RPMI8226 (cell line): ENCODE measurements at regions not wholly inside any gene's neighbourhood (a gene's known extent, or its start where the extent isn't known, plus 50 kb on each side); places are given as distances from the start of the nearest gene placed in this dataset.

Experiments
- DNase-seq: peaks from one replicate; pipeline ENCODE4 v3.0.0-alpha.2; 2015

DNA sequence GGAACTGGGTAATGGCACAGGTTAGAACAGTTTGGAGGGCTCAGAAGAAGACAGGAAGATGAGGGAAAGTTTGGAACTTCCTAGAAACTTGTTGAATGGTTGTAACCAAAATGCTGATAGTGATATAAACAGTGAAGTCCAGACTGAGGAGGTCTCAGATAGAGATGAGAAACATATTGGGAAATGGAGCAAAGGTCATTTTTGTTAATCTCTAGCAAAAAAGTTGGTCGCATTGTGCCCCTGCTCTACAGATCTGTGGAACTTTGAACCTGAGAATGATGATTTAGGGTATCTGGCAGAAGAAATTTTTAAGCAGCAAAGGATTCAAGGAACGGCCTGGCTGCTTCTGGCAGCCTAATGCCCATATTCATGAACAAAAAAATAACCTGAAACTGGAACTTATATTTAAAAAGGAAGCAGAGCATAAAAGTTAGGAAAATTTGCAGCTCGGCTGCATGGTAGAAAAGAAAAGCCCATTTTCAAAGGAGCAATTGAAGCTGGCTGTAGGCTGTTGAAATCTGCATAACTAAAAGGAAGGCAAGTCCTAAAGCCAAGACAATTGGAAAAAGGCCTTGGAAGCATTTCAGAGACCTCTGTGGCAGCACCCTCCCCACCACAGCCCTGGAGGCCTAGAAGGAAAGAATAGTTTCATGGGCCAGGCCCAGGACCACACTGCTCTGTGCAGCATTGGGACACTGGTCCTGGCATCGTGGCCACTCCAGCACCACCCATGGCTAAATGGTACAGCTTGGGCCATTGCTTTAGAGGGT lies 182.6 kb upstream of the CD96 start:
- DNase-seq = no peak

DNA sequence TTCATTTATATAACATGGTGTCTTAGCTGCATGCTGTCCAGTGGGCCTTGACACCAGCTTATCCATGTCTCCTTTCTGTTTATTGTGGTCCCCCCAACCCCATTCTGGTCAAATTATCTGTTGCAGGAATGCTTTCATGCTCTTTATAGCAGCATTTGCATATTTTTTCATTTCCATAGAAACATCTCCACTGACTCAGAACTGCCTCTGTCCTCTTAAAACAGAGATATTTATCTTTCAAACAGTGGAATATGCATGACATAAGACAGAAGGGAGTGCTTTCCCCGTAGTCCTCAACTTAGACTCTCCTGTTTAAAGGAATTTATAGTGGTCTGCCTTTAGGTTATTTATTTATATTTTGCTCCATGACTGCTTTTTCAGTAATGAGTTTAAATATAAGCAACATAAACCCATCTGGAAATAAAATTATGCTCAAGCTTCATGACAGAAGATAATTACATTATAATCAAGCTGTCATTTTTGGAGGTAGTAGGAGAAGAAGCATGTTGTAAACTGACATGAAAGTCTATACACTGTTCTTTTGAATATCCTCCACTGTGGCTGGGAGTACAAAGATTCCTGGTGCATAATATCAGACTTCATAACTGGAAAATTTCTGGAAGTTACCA lies 179.5 kb upstream of the CD96 start:
- no peak for DNase-seq

DNA sequence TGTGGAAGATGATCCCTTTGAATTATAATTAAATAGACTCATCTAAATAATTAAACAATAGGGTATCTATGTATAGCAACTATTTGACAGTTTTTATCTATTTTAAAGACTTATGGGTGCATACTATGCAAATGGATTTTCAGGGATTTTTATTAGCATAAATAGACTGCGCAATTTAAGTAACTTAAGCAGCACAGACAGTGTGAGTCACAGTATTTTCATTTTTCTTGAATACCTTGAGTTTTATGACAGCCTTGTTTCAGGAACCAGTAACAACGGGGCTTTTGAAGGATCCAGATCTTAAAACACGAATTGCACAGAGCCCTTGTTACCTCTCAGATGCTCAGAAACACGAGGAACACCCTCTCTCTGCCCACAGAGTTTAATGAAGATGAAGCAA lies 175.5 kb upstream of the CD96 start:
- DNase-seq = no peak

DNA sequence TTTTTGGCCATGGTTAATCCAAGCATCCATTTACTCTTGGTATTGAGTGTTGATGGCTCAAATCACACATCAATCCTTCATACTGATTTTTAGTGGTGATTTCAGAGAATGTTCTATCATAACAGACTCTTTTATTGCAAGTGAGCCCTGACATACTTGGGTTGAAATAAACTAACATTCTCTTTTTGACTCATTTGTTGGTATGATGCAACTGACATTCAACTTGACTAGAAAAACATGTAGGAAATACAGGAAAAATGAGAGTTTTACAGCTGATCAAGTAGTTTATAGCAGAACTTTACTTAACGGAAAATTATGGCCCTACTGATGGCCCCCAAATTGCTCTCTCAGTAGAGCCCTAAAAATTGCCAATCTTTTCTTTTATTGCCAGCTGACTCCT lies 173.9 kb upstream of the CD96 start:
- no peak for DNase-seq

DNA sequence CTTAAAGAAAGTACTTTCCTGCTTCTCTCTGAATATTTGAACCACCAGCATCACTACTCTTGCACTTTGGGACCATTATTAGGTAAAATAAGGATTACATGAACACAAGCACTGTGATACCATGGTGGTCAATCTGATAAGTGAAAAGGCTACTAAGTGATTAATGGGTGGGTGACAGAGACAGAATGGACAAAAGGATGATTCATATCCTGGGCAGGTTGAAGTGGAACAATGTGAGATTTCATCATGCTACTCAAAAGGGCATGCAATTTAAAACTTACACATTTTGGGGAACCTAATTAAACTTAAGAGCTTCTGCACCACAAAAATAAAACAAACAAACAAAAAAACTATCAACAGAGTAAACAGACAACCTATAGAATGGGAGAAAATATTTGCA lies 172.0 kb upstream of the CD96 start:
- DNase-seq = no peak

DNA sequence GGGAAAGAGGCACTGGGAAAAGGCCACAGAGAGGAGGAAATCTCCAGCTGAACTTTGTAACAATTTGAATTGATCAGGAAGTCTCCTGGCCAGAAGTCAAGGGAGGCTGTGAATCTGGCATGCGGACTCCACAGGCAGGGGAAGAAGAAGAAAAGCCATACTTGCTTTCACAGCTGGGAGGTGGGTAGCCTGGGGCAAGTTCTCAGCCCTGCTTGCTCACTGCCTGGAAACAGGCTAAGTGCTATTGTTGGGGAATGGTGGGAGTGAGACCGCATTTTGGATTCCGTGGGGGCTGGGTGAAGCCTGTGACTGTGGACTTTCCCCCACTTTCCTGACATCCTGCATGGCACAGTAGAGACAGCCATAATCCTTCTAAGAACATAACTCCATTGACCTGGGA lies 168.8 kb upstream of the CD96 start:
- DNase-seq = no peak

DNA sequence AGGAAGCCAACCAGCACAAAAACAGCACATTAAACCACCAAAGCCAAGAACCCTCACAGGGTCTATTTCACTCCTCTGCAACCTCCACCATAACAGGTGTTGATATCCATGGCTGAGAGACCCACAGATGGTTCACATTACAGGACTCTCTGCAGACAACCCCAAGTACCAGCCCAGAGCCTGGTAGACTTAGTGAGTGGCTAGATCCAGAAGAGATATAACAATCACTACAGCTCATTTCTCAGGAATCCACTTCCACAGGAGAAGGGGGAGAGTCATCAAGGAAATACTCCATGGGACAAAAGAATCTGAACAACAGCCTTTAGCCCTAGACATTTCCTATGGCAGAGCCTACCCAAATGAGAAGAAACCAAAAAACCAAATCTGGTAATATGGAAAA lies 168.1 kb upstream of the CD96 start:
- no peak for DNase-seq

DNA sequence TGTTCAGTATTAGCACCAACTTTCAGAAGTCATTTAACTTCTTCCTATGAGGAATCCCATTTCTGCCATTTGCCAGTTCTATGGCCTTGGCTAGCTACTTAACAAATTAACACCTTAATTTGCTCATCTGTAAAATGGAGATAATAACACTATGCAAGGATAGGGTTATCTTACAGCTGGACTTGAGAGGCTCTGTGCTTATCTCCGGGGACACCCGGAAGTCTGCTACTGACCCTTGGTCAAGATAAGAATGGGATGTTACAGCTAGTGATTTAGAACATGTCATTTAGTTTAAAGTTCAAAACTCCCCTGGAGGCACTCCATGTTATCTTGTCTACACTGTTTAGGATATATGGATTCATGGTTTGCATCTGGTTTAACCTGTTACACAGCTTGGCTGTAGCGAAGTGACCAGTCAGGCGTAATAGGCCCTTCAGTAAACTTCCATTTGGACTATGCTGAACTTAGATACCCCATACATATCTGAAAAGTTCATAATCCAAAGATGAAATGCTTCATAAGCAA lies 156.0 kb upstream of the CD96 start:
- no peak for DNase-seq

DNA sequence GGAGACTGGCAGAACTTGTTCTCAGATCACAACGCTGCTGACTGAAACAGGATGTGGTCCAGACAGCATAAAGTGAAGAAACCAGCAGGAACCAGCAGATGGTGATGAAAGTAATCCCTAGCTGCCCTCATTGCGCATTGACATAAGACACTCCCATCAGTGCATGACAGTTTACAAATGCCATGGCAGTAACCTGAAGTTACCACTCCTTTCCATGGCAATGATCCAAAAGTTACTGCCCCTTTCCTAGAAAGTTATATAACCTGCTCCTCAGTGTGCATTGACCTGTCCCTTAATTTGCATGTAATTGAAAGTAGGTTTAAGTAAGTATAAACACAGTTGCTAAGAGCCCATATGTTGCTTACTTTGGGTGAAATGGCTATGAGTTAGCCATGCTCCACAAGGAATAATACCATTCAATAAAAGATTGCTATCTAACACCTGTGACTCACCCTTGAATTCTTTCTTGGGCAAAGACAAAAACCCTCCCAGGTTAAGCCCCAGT lies 149.1 kb upstream of the CD96 start:
- no peak for DNase-seq

DNA sequence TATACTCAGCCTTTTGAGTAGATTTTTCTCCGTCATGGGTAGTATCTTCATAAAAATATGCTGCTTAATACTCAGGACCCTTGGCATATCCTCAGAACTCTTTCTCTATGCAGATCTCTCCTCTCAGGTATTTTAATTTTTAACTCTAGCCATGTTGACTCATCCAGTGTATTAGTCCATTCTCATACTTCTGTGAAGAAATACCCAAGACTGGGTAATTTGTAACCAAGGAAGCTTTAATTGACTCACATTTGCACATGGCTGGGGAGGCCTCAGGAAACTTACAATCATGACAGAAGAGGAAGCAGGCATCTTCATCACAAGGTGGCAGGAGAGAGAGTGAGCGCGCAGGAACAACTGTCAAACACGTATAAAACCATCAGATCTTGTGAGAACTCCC lies 129.3 kb upstream of the CD96 start:
- no peak for DNase-seq

DNA sequence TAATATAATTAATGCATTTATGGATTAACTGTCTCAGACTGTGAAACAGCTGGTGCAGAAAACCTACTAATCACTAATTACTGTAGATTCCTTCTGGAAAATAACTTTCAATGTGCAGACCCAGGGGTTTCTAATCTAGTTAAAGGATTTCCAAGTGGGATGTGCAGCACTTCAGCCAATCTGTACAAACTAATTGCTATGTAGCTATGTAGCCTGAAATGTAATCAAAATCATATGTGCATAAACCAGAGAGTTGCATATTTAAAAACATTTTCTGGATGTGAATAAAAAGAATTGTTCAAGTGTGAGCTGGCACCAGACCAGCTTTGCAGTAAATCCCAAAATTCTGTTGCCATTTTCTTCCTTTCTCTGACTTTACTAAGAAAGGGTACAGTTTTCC lies 127.5 kb upstream of the CD96 start:
- DNase-seq = no peak

DNA sequence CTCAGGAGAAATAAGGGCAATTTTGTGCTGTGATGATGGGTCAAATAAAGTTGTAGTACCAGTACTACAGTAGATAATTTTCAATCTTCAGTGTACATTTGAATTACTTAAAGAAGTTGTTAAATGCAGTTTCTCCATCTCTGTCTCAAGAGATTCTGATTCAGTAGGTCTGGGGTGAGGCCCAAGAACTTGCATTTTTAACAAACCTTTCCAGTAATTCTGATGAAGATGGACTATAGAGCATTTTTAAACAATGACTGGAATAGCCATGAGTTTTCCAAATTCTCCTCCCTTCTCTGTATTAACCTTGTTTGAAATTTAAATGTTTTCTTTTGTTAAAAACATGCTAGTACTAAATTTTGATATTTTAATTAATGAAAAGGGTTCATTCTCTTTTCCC lies 127.0 kb upstream of the CD96 start:
- DNase-seq = no peak

DNA sequence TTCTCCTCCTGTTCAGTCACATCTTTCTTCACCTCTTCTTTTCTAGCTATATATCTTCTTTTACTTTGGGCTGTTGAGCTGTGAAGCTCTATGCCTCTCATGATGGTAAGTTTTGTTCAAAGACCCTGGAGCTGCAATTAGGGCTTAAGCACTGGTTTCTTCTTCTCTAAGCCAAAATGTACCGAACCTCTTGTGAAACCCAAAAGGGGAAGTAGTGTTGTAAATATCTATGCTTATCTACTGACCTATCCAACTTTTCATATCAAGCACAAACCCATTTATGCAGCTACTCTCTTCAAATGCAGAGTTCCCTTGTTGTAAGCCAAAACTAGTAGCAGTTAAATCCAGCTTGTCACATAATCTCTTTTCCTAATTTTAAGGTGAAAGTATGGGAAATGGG lies 123.6 kb upstream of the CD96 start:
- no peak for DNase-seq

DNA sequence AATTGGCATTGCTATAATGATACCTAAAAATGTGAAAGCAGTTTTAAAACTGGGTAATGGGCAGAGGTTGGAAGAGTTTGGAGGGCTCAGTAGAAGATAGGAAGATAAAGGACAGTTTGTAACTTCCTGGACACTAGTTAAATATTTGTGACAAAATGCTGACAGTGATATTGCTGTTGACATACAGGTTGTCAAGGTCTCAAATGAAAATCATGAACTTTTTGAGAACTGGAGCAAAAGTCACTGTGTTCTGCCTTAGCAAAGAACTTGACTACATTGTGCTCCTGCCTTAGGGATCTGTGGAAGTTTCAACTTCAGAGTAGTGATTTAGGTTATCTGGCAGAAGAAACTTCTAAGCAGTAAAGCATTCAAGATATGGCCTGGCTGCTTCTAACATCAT lies 113.7 kb upstream of the CD96 start:
- DNase-seq = no peak

DNA sequence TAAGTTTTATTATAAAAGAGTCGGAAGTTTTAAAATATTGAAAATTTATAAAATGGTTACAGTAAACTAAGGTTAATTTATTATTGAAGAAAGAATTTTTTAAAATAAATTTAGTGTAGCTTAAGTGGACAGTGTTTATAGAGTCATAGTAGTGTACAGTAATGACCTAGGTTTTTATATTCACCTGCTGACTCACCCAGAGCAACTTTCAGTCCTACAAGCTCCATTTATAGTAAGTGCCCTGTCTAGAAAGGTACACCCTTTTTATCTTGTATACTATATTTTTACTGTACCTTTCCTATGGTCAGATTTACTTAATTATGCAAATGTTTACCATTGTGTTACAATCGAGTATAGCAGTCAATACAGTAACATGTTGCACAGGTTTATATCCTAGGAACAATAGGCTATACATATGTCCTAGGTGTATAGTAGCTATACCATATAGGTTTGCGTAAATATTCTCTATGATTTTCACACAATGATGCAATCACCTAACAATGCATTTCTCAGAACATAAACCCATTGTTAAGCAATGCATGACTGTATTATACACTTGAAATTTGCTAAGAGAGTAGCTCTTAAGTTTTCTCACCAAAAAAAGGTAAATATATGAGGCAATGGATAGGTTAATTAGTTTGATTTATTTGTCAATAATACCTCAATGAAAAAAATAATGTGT lies 106.9 kb upstream of the CD96 start:
- no peak for DNase-seq

DNA sequence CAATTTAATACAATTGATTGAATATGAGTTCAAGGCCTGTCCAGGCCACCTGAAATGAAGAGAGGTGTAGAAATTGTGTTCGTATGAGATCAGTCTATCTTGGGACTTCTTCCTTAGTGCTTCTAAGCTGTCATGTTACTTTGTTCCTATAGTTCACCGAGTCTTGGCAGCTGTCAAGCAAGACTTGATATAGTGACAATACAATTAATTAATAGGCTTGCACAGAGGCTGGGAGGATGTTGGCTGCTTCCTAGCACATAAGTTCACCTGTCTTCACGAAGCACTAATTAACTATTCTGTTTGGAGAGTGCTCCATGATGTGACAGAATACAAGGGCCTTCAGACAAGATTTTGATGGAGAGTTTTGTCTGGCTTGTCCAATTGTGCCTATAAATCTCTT lies 103.7 kb upstream of the CD96 start:
- no peak for DNase-seq

DNA sequence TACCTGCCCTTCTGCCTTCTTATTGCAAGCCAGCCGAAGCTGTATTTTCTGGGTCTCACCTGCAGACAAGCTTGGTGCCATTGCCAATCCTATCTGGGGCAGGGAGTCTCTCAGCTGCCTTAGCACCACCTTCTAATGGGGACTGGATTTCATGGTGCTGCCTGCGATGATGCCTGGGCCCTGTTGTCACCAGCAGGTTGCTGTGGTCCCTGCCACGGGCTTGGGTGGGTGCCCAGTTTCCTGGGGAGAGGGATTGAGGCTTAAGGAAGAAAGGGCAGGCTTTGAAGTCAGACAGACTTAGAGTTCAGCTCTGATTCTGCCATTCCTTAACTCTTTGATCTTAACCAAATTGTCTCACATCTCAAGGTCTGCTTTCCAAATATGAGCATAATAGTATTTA lies 87.4 kb upstream of the CD96 start:
- no peak for DNase-seq

DNA sequence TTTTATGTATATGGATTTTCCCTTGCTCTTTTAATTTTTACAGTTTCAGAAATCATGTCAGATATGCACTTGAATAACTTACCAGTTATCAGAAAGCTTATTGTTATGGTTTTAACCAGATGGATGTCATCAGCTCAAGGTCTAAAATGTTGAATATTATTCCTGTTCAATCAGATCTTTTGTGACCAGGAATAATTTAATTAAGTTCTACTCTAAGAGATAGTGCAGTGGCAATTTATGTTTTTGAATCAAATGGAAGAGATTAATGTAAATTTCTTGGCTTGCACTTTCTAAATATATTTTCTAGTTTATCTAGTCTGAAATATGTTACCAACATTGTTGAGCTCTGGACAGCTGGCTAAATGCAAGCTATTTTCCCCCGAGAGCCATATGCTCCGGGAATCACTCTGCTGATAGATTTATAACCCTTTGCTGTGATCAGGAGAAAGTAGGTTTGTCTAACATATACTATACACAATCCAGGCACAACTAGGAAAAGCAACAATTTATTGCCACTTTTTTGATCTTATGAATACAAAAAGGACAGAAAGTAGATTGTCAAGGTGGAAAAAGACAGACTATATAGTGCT lies 76.8 kb upstream of the CD96 start:
- DNase-seq = no peak

DNA sequence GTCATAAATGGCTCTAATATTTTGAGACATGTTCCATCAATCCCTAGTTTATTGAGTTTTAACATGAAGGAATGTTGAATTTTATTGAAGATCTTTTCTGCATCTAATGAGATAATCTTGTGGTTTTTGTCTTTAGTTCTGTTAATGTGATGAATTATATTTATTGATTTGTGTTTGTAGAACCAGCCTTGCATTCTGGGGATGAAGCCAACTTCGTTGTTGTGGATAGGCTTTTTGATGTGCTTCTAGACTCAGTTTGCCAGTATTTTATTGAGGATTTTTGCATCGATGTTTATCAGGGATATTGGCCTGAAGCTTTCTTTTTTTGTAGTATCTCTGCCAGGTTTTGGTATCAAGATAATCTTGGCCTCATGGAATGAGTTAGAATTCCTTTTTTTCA lies 72.0 kb upstream of the CD96 start:
- no peak for DNase-seq

DNA sequence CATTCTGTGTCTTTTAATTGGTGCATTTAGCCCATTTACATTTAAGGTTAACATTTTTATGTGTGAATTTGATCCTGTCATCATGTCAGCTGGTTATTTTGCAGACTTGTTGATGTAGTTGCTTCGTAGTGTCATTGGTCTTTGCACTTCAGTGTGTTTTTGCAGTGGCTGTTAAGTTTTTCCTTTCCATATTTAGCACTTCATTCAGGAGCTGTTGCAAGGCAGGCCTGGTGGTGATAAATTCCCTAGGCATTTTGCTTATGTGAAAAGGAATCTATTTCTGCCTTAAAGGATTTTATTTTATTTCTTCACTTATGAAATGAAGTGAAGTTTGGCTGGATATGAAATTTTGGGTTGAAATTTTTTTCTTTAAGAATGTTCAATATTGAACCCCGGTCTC lies 70.2 kb upstream of the CD96 start:
- no peak for DNase-seq

DNA sequence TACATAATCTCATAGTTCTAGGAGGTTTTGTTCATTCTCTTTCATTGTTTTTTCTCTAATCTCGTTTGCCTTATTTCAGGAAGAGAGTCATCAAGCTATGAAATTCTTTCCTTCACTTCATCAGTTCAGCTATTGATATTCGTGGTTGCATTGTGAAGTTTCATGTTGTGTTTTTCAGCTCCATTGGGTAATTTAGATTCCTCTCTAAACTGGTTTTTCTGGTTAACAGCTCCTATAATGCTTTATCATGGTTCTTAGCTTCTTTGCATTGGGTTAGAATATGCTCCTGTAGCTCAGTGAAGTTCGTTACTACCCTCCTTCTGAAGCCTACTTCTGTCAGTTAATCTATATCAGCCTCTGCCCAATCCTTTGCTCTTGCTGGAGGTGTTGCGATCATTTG lies 69.4 kb upstream of the CD96 start:
- DNase-seq = no peak

DNA sequence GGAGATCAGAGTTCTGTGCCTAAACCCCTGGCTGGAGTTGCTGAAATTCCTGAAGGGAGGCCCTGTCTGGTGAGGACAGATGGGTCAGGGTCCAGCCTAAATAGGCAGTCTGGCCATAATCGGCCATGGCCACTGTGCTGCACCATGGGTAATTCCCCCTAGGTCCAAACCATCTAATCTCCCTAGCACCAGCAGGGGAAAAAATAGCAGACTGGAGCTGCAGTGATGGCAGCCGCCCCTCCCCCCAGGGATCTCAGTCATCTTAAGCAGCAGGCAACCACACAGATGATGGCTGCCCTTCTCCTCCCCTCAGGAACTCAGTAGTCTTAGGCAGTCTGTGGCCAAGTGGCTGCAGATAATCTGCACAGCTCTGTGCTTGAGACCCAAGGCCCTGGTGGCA lies 68.4 kb upstream of the CD96 start:
- DNase-seq = no peak

DNA sequence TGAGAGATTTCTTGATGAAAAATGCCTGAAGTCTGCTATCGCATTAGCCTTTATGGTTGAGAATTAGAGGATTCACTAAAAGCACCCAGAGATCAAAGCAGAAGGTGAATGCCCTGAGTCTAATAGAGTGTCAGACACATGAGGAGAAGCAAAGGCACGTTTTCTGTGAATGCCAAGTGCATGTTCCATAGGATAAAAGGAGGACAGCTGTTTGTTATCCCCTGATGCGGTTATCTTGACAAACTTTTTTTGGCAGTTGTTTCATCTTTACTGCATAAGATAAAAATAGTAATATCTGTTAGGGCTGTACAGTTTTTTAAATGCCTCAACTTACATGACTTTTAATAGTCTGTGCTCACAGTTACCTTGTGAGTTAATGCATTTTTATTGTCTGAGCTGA lies 65.3 kb upstream of the CD96 start:
- no peak for DNase-seq

DNA sequence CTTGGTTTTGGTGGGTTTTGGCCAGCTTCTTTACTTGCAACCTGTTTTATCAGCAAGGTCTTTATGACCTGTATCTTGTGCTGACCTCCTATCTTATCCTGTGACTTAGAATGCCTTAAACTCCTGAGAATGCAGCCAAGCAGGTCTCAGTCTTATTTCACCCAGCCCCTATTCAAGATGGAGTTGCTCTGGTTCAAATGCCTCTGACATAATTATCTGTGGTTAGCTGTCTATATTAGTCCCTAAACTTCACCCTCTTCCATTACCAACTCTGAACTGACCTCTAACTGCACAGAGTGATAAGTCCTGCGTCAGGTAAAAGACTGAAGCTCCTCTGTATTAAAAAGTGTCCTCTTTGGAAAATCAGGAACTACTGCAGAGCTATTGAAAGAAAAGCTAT lies 61.9 kb upstream of the CD96 start:
- no peak for DNase-seq
